ENCODE measurements at regions not wholly inside any gene's neighbourhood (a gene's known extent, or its start where the extent isn't known, plus 50 kb on each side); places are given as distances from the start of the nearest gene placed in this dataset.

GRCh38 chr4:11631416-11631815, 202.7 kb upstream of the HS3ST1 start:
- TF ChIP-seq CTCF (optimal IDR thresholded peaks at IDR 0.05 in 1 of 3, IDR thresholded peaks at IDR 0.05 in 1 of 3, conservative IDR thresholded peaks at IDR 0.05 in 1 of 3; ENCODE audit: extremely low read depth in 1 of 3, insufficient read depth in 2 of 3, low read length in 3 of 3) (no peak), EZH2 (IDR thresholded peaks at IDR 0.05; ENCODE audit: low read length) (no peak)

All from keratinocyte (primary cell).